HG02623 (cell line): ENCODE measurements at regions not wholly inside any gene's neighbourhood (a gene's known extent, or its start where the extent isn't known, plus 50 kb on each side); places are given as distances from the start of the nearest gene placed in this dataset.

Source experiments
- ATAC-seq: cut with Tn5 transposase; IDR thresholded peaks from one replicate; pipeline ENCODE4 v1.9.1; 2021; ENCODE audit warnings: moderate library complexity; ENCODE audit not compliant: unreplicated experiment

- ATAC-seq = no peak
Measured at GRCh38 chr4:79034544-79034943, 95.3 kb upstream of the PAQR3 start.

GRCh38 chr4:79030973-79031372, 91.7 kb upstream of the PAQR3 start:
- ATAC-seq = no peak

- no peak for ATAC-seq
Measured at GRCh38 chr4:79027656-79028055, 88.4 kb upstream of the PAQR3 start.

- no peak for ATAC-seq
Measured at GRCh38 chr4:79025170-79025569, 85.9 kb upstream of the PAQR3 start.

- no peak for ATAC-seq
Measured at GRCh38 chr4:79023799-79024770, 84.8 kb upstream of the PAQR3 start.

GRCh38 chr4:79022529-79022928, 83.3 kb upstream of the PAQR3 start:
- ATAC-seq = no peak

- no peak for ATAC-seq
Measured at GRCh38 chr4:79017481-79017880, 78.2 kb upstream of the PAQR3 start.

GRCh38 chr4:79016878-79017277, 77.6 kb upstream of the PAQR3 start:
- no peak for ATAC-seq

- ATAC-seq = no peak
Measured at GRCh38 chr4:79015411-79015810, 76.2 kb upstream of the PAQR3 start.

GRCh38 chr4:79014230-79014629, 75.0 kb upstream of the PAQR3 start:
- no peak for ATAC-seq

GRCh38 chr4:79013756-79014155, 74.5 kb upstream of the PAQR3 start:
- ATAC-seq = no peak

GRCh38 chr4:78990938-78991810, 51.9 kb upstream of the PAQR3 start:
- no peak for ATAC-seq

GRCh38 chr4:78989697-78990270, 50.5 kb upstream of the PAQR3 start:
- no peak for ATAC-seq
